Stimulated activated CD8-positive, alpha-beta memory T cell treated with anti-CD3 and anti-CD28 coated beads, Interleukin-12 subunit alpha, Interleukin-12 subunit beta, amount 100 ng/mL, for 24 hours (primary cell): ENCODE measurements at regions not wholly inside any gene's neighbourhood (a gene's known extent, or its start where the extent isn't known, plus 50 kb on each side); places are given as distances from the start of the nearest gene placed in this dataset.

ENCODE experiments used
- DNase-seq: peaks from one replicate; pipeline ENCODE4 v3.0.0-alpha.2; 2020; ENCODE audit errors: extremely low read depth

DNA sequence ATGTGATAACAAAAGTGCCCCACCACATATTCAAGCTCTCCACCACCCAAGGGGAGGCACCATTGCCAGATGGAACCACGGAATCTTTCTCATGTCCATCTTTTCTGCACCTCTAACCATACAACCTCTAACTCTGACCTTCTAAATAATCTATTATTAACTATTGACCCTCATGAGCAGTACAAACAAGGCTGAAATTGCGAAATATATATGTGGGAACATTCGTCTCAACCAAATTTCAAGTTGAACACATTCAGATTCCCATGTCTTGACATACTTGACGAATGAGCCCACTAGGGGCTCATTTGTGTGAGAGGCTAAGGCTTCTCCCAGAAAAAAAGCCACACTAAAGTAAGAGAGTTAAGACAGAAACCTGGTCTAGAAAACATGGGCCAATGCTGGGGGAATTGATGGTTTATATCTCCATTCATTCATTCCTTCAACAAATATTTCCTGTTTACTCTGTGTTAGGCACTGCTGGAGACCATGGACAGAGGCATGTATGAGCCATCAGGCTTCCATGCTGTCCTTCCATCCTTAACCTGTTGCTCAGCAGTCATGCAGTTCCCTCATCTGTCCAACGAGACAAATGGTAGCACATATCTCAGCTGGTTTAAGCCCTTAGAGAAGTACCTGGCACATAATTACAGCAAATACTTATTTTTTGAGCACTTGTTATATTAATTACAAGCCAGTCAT is 130.4 kb downstream of the ESM1 start:
- DNase-seq, result no peak

DNA sequence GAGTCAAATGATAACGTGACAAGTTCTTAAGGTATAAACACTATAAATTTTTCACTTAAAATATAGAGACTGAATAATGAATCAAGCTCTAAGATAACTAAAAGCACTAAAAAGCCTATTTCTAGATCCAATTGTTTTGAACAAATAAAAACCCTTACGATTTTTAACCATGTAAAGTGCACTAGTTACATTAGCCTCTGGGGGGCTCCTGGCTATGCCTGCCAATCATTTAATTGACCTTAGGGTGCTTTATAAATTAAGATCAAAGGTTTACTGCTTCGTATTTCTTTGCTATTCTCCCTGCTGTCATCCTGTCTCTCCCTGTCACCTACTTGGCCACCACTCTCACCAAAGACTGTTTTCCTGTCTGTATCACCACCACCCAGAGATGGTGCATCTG is 133.4 kb downstream of the ESM1 start:
- DNase-seq, result no peak

DNA sequence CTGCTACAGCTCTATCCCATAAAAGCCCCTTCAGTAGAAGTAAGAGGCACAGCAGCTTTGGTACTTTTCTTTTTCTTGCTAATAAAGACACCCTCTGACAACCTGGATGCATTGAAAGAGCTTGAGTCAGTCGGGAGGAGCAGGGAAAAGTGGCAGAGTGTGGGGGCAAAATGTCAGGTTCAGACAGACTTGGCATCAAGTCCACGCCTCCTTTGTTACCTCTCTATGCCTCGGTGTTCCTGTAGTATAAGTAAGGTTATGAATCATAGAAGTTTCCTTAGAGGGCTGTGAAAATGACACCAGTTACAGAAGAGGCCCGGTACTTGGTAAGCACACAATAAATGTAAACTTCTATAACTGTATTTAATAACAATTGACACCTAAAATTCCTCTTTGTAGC is 133.9 kb downstream of the ESM1 start:
- no peak for DNase-seq

DNA sequence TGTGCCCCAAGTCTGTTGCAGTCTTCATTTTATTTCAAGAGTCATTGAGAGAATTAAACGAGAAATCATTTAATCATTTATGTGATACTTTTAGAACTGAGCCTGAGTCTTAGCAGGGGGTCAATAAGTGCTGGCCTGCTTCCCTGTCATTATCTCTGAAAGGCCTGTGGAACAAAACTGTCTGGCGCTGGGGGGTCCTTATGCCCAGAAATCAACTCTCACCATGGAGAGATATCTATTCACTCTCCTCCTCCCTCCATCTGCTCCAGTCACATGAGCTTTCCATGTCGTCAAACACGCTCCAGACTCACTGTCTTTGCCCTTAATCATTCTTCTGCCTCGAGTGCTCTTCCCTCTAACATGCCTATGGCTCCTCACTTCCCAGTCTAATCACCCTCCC is 136.8 kb downstream of the ESM1 start:
- DNase-seq, result no peak

DNA sequence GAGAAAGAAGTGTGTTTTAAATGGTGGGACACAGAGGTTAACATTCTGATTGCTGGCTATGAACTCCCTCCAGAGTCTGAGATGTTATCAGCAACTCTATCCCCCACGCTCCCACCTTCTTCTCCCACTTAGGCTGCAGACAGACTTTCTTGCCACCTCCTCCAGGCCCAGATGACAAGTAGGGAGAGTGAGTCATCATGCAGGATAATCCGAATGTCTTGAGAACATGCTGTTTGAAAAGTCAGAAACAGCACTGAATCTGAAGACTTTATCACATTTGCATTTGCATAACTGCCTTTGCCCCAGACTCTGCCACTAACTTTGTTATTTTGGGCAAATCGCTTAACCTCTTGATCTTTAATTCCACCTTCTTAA is 139.8 kb downstream of the ESM1 start:
- DNase-seq, result no peak

DNA sequence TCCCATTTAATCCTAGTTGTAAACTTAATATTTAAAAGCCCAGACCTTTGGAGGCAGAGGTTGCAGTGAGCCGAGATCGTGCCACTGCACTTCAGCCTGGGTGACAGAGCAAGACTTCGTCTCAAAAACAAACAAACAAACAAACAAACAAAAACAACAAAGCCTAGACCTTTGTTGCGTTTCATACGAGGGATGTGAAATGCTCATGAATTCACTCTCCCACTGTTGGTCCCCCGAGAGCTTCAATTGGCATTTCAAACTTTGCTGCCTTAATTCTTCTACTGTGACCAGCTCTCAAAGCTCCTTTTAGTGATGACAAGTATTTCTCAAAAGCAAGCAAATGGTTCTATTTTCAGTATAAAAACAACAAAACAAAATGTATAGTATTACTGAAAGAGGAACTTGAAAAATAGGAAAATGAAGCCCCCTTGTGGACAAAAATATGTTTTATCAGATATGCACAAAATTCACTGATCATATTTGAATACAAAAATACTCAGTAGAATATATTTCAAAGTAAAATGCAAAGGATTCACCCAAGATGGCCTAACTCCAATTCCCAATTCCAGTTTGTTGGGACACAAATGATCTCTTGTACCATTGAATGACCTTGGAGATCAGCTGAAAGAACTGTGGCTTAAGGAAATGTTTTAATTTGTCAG is 140.4 kb downstream of the ESM1 start:
- DNase-seq, result no peak

DNA sequence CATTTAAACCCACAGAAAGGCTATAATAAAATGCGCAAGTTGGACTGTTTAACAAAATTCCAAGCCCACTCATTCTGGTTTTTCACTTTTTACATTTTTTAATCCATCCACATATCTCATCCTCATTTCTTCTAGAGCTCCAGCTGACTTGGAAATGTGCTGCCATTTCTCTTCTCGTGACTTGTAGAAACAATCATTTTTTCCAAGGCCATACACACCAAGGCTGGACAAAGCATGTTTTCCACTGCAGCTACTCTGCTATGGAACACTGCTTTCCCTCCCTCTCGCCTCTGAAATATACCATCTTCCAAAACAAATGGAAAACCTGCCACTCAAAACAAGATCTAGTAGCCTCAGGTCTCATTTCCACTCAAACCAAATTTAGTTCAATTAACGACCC is 141.1 kb downstream of the ESM1 start:
- no peak for DNase-seq

DNA sequence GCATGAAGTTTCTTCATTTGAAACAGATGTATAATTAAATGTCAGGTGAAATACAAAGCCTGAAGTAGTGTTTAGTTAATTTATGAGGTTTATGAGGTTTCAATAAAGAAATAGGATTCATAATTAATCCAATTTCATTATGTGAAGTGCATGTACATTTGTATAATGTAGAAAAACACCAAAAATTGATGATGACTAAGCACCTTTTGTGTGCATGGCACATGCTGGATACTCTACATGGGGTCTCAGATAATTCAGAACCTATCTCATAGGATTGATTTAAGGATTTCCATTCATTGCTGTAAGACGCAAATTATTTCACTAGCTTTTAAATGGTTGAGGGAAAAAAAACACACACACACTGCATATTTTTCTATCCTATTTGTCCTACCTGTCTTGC is 143.9 kb downstream of the ESM1 start:
- DNase-seq, result no peak

DNA sequence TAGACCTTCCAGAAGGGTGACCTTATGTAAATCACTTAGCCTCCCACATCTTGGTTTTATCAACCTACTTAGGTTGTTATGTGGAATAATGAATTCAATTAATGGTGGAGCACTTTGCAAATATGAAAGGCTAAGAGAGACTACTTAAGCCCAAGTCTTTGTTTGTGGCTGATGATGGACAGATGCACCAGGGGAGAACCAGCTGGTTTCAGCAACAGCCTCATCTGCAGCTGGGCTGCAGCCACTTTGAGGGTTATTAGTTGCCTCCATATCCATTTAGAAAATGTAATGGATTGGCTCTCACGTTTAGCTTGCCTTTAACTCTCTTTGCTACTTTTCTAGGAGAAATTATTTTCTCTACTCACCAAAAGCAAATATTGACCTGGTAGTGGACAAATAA is 146.6 kb downstream of the ESM1 start:
- DNase-seq, result no peak

DNA sequence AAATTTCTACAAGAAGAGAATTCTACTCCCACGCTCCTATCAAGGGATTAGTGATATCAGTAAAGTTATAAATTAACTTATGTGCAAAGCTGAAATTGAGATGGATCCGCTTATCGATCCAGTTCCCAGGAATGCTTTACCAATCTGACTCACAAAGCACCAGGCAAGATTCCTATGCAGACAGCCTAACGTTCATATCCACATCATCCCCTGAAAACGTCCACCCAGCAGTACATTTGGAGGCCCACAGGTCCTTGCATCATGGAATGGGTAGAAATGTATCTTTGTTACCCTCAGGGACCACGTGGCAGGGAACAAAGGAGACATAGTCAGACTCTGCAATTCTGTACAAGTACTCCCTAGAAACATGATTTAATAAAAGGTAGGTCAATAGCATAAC is 147.4 kb downstream of the ESM1 start:
- DNase-seq, result no peak

DNA sequence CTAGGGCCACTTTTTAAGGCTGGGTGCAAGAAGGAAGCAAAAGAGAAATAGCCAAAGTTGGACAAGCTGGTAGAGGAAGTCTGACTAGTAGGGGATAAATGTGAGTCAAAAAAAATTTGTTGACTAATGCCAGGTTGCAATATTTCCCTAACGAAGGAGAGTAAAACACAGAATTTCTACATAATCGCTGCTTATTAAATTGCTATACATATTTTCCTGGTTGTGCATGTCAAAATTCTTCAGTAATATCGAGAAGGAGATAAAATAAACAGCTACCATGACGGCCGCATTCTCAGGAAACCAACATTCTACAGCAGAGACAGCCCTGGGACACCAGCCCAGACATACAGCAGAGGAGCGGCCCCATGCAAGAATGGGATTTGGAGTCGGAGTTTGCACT is 148.3 kb downstream of the ESM1 start:
- no peak for DNase-seq

DNA sequence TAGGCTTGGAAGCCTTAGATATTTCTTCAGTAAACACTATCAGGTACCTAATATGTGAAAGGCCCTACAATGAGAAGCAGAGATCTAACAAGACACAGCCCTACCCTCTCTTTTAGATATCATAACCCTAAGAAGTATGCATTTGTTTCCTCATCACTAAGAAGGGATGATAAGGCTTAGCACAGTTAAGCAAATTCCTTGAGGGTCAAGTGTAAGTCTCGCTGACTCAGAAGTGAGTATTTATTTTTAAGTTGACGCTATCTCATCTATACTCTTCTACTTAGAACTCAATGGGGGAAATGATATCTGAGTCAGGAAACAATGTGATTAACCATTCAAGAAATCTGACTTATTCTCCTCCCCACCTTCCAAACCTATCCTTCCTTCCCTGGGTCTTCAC is 149.7 kb downstream of the ESM1 start:
- no peak for DNase-seq

DNA sequence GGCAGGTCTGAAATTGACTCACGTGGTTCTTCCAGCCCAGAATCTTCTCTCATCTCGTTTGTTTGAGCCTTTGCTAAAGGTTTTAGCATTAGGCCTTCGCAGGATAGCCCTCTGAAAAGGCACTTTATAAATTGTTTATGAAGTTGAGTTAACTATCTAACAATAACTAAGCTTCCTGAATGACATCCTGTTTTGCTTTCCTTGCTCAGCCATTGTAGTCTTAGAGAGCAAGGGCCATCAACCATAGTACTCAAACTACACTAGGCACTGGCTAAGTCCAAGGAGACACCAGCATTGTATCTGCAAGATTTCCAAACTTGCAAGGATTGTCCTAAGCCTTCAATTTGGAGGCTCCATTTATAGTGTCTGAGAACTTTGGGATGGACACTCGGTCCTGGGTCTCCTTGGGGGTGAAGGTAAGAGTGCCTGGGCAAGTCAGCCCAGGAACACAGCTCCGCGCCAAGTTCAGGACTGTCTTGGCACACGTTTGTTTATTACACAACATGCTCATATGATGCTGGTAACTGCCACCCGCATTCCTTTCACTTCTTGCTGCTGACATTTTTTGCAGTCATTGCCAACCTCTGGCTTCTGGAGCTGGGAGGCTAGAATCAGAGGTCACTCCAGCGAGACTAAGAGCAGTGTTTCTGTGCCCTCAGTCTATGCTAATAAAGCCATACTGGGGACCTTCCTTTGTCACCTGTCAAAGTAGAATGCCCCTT is 151.1 kb downstream of the ESM1 start:
- no peak for DNase-seq

DNA sequence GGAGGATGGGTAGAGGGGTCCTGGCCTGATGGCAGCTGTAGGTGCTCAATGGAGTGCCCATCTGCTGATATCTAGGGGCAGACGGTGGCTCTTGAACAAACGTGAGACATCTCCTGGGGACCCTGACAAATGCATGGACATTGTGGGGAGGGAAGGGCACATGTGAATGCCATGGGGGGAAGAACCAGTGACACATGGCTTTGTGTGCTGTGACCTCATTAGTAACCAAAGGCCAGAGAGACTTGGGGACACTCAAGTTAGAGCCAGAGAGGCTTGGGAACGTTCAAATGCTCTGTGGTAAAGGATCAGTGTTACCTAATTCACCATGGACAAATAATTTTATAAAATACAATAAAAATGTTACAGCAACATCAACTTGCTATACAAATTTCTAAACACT is 151.8 kb downstream of the ESM1 start:
- no peak for DNase-seq

DNA sequence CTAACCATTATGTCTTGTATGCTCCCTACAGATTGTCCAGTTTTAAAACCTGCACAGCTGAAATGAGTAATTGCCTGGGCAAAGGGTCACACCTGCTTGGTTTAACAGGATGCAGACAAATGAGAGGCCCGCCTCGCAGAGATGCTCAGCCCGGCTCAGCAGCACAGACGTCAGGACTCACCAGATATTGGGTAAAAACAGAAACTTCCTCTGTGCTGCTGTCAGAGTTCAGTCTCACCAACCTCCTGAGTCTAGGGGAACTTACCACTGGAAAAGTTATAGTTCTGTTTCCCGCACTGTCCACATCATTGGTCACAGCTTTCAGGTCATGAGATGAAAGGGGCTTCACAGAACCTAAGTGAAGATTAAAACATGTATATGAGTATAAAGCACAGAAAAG is 152.5 kb downstream of the ESM1 start:
- DNase-seq, result no peak

DNA sequence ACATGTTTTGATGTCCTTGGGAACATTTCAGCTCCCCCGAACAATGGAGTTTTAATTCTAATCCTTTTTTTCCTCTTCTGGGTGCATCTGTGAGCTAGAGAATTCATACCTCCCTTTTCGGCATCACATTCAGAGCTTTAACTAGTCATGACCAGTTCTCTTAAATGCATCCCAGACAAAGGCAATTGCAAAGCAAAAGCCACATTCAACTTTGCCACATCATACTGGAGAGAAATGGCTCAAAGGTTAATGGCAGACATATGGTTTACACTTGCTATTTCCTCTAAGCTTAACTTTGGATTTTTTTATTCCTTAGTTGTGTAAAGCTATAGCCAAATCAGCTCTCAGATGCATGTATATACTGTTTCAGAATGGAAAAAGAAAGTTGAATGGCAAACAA is 153.3 kb downstream of the ESM1 start:
- no peak for DNase-seq

DNA sequence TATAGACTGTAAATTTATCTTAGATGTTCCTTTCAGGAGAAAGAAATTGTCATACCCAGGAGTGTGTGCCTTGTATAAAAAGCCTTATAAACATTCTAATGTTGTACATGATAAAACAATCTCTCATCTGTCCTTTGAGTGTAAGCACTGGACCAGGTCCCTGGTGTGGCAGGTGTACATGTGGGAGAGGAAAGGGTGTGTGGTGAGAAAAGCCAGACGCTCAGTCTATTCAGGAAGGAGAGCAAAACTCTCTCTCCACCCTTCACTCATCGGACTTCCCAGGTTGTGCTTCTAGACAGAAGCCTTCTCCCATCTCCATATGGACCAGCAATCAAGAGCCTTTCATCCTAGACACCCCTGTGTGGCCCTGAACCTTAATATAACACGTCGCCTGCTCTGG is 154.2 kb downstream of the ESM1 start:
- no peak for DNase-seq

DNA sequence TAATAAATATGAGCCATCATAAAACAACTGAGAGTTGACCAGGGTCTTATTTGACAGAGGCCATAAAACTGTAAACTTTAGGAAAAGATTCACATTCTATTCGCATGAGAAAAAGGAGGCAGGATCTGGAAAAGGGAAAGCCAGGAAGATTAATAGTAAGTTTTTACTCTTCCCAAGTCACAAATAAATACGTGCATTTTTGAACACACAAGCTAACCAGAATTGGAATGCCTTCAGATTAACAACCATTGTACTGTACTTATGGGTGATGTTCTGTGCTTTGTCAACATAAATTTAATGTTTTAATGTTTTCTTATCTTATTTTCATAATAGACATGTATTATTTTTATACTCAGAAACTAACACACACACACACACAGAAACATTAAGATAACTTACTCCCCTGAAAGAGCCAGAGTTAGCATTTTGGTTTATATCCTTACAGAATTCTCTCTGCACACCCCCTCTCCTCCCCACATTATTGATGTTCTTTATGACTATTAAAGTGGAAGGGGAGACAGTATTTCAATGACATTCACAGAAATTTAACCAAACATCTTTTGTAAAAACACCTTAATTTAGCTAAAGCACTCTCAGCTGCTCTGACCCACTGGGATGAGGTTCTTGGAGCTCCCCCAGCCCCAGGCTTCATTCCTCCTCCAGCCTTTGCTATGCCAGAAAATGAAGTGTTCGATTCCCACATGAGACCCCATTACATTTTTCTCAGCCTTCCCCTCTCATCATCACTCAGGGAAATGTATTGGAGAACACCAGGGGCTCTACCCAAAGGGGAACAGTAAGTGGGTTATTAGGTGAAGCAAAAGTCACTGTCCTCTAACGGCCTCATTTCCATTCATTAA is 155.5 kb downstream of the ESM1 start:
- DNase-seq, result no peak

DNA sequence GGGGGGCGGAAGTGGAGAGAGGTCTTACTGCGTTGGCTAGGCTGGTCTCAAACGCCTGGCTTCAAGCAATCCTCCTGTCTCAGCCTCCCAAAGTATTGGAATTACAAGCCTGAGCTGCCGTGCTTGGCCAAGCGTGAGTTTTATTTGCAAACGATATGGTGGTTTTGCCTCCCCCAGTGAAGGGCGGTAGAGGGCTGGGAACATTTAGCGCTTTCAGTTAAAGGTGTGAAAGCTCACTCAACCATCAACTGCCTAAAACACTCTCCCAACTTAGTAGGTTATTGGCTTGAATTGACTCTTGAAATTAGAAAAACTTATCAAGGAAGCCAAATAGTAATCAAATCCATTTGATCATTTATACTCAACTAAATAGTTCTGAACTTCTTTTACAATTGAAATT is 156.3 kb downstream of the ESM1 start:
- no peak for DNase-seq

DNA sequence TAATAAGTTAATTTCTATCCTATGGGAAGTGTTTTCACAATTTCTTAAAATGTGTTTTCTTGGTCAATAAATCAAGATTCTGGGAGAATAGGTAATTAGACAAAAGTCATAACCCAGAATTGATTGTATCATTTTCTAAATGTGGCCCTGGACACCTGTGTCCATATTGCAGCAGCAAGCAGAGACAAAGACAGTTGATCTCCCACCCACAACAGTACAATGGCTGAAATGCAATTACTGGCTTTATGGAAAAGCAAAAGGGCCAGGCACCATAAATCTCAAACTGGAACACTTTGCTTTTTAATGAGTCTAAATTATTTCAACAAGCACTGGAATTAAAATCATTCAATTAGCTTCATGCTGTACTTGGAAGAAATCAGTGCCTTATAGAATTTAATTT is 157.2 kb downstream of the ESM1 start:
- no peak for DNase-seq

DNA sequence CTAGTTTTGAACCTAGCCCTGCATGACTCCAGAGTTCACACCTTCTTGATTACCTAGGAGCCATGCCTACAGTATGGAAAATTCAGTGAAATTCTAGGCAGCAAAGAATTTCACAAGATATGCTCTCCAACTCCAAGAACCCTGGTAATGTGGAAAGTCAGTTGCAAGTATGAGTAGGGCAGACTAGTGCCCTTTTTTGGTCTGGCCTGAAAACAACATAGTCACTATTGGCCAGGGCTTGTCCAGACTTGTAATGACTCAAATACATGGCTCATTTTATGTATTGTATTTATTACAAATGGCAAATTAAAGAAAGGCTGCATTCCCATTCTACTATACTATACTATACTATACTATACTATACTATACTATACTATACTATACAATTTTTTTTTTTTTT is 160.4 kb downstream of the ESM1 start:
- DNase-seq, result no peak

DNA sequence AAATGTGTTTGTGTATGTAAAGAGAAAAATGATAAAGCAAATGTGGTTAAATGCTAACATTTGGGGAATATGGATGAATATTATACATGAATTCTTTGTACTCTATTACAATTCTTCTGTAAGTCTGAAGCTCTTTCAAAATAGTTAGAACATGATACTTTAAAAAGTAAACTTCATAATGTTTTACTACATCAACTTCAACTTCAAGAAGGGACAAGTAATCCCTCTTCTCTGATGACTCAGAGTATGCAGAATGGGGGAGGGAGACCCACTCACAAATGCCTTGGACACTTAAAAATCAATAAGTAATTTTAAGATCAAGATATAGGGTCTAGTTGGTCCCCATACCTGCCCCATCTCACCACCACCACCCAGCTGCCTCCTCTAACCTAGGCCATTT is 162.4 kb downstream of the ESM1 start:
- no peak for DNase-seq

DNA sequence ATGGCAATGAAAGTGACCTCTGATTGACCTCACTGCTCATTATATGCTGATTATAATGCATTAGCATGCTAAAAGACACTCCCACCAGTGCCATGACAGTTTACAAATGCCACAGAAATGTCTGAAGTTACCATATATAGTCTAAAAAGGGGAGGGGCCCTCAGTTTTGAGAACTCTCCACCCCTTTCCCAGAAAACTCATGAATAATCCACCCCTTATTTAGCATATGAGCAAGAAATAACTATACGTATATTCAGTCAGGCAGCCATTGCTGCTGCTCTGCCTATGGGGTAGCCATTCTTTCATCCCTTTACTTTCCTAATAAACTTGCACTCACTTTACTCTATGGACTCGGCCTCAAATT is 163.1 kb downstream of the ESM1 start:
- DNase-seq, result no peak
